GM18861 (cell line): ENCODE measurements at regions not wholly inside any gene's neighbourhood (a gene's known extent, or its start where the extent isn't known, plus 50 kb on each side); places are given as distances from the start of the nearest gene placed in this dataset.
A peak's percentile ranks its signal among the peaks of the same experiment; 100 is the strongest.

Experiments
- ATAC-seq: cut with Tn5 transposase; IDR thresholded peaks from one replicate; pipeline ENCODE4 v1.9.1; 2021; ENCODE audit not compliant: unreplicated experiment

GRCh38 chr15:94535298-94536048, 304.1 kb downstream of the MCTP2 start:
- ATAC-seq: no peak

GRCh38 chr15:94536549-94536948, 305.2 kb downstream of the MCTP2 start:
- no peak for ATAC-seq

GRCh38 chr15:94538280-94538679, 306.9 kb downstream of the MCTP2 start:
- no peak for ATAC-seq

- ATAC-seq: no peak
Observed at GRCh38 chr15:94542391-94542790, 311.0 kb downstream of the MCTP2 start.

- ATAC-seq: no peak
Observed at GRCh38 chr15:94546808-94547207, 315.4 kb downstream of the MCTP2 start.

GRCh38 chr15:94547711-94548110, 316.4 kb downstream of the MCTP2 start:
- ATAC-seq: no peak

- ATAC-seq: no peak
Observed at GRCh38 chr15:94555841-94556519, 324.6 kb downstream of the MCTP2 start.

GRCh38 chr15:94561036-94561689, 329.8 kb downstream of the MCTP2 start:
- no peak for ATAC-seq

GRCh38 chr15:94563456-94563855, 332.1 kb downstream of the MCTP2 start:
- ATAC-seq: no peak

- ATAC-seq: peak; percentile 71
Observed at GRCh38 chr15:94576889-94577533, 345.6 kb downstream of the MCTP2 start.

- ATAC-seq: no peak
Observed at GRCh38 chr15:94579286-94579685, 347.9 kb downstream of the MCTP2 start.

GRCh38 chr15:94580211-94580885, 349.0 kb downstream of the MCTP2 start:
- ATAC-seq: no peak

- peak; percentile 30 for ATAC-seq
Observed at GRCh38 chr15:94582368-94582767, 351.0 kb downstream of the MCTP2 start.

GRCh38 chr15:94584833-94585244, 353.5 kb downstream of the MCTP2 start:
- peak; percentile 83 for ATAC-seq

GRCh38 chr15:94586099-94586498, 354.7 kb downstream of the MCTP2 start:
- peak; percentile 59 for ATAC-seq

GRCh38 chr15:94587113-94587512, 355.8 kb downstream of the MCTP2 start:
- no peak for ATAC-seq

- no peak for ATAC-seq
Observed at GRCh38 chr15:94588993-94589392, 357.6 kb downstream of the MCTP2 start.

- no peak for ATAC-seq
Observed at GRCh38 chr15:94592495-94592894, 361.1 kb downstream of the MCTP2 start.

- ATAC-seq: no peak
Observed at GRCh38 chr15:94596707-94597106, 365.3 kb downstream of the MCTP2 start.

- ATAC-seq: no peak
Observed at GRCh38 chr15:94600505-94600904, 369.1 kb downstream of the MCTP2 start.
